ENCODE measurements at regions not wholly inside any gene's neighbourhood (a gene's known extent, or its start where the extent isn't known, plus 50 kb on each side); places are given as distances from the start of the nearest gene placed in this dataset.

- H3K9me3 Mint-ChIP-seq = no peaks in the 10 kb centered on the region; a peak in 1 of 5 replicates
- Histone ChIP-seq H3K27ac (ENCODE audit: insufficient read length, low read depth, low read length) (no peak overlapping the region), H3K56ac (ENCODE audit: insufficient read length, low read depth, low read length) (no peak overlapping the region), H3K14ac (ENCODE audit: insufficient read depth, low read length) (no peak overlapping the region), H3K23ac (ENCODE audit: insufficient read length, low read depth, low read length) (no peak overlapping the region), H2AFZ (ENCODE audit: low read length) (no peak overlapping the region), H2BK5ac (ENCODE audit: insufficient read length, low read length) (no peak overlapping the region), H3K4me2 (ENCODE audit: insufficient read depth, insufficient read length, low read length) (no peak overlapping the region), H4K91ac (ENCODE audit: insufficient read length, low read depth, low read length) (no peak overlapping the region), H3K4me1 (ENCODE audit: insufficient read depth, low read length) (peaks cover 3% of the 10 kb centered on the region; the same call in 1 of the 2 replicates), H3K9ac (ENCODE audit: extremely low read depth, insufficient read length, low read length) (no peak overlapping the region), H3T11ph (ENCODE audit: low read length) (no peak overlapping the region), H3K9me3 (ENCODE audit: control insufficient read depth, low read depth, low read length) (no peaks in the 10 kb centered on the region), H2BK12ac (ENCODE audit: insufficient read length, low read depth, low read length) (no peak overlapping the region), H2BK20ac (ENCODE audit: low read depth, low read length, poor library complexity, severe bottlenecking) (no peak overlapping the region), H3K79me2 (ENCODE audit: insufficient read depth, low read length) (no peaks in the 10 kb centered on the region), H3K18ac (ENCODE audit: insufficient read length, low read depth, low read length) (no peak overlapping the region), H2BK15ac (ENCODE audit: low read depth, low read length) (no peak overlapping the region), H3K27me3 (ENCODE audit: insufficient read depth, low read length) (no peaks in the 10 kb centered on the region), H2AK5ac (ENCODE audit: insufficient read length, low read length) (no peak overlapping the region), H3K23me2 (ENCODE audit: insufficient read length, low read depth, low read length, poor library complexity, severe bottlenecking) (no peaks in the 10 kb centered on the region), H4K8ac (replicated peaks; ENCODE audit: insufficient read length, low read depth, low read length) (no peak overlapping the region), H4K5ac (ENCODE audit: insufficient read length, low read depth, low read length) (no peak overlapping the region), H3K4ac (ENCODE audit: low read depth, low read length) (no peak overlapping the region), H3K79me1 (ENCODE audit: insufficient read depth, low read depth, low read length, poor library complexity, severe bottlenecking) (no peaks in the 10 kb centered on the region), H4K20me1 (ENCODE audit: control insufficient read depth, insufficient read depth, insufficient read length) (no peaks in the 10 kb centered on the region), H2BK120ac (ENCODE audit: low read depth, low read length, poor library complexity, severe bottlenecking) (no peak overlapping the region)
- H3K4me1 Mint-ChIP-seq = peaks cover 15 to 20% of the 10 kb centered on the region in 2 experiments
- no peak for DNase-seq
- H3K36me3 Mint-ChIP-seq (ENCODE audit: insufficient read depth in 1 of 3, low read depth in 3 of 3) = no peaks in the 10 kb centered on the region; a peak in 1 of 7 replicates
- no peak for TF ChIP-seq CTCF (conservative IDR thresholded peaks at IDR 0.05)
- no peak overlapping the region for H3K27ac Mint-ChIP-seq
- no CpG with 5 or more reads among the region's 3 CpGs for WGBS (ENCODE audit: extremely low coverage, insufficient read length, low lambda C conversion rate)
- H3K27me3 Mint-ChIP-seq (ENCODE audit: low read depth) = no peaks in the 10 kb centered on the region
- H3K4me3 Mint-ChIP-seq = no peak overlapping the region
These were observed 201.9 kb upstream of the ISL1 start for GRCh38 chr5:51181208-51181894.
